HCT116 (cell line): ENCODE measurements at regions not wholly inside any gene's neighbourhood (a gene's known extent, or its start where the extent isn't known, plus 50 kb on each side); places are given as distances from the start of the nearest gene placed in this dataset.

ENCODE experiments used
- ATAC-seq: fragments of 200-7000 bp; cut with Tn5 transposase; 2 replicates; pipeline ENCODE4 v1.9.1; 2020; ENCODE audit warnings: mild to moderate bottlenecking, moderate library complexity
- BruUV-seq: library from RNA; stranded (reverse); fragments of 400-500 nt; replicated peaks from 2 replicates; lab custom pipeline; 2021; lab: Mats Ljungman, UMichigan
- CTCF ChIA-PET: fragments of 300-600 bp; sonication (Branson Sonifier 250); formaldehyde crosslinking; loops from one replicate; lab custom pipeline; 2021; ENCODE audit warnings: antibody characterized with exemption; lab: Charles Lee
- POLR2A ChIA-PET: fragments of 300-600, 350-600 bp; sonication (Branson Sonifier 250); formaldehyde crosslinking; loops from one replicate; lab custom pipeline; 2021; ENCODE audit warnings: antibody characterized with exemption; lab: Charles Lee
- RAD21 ChIA-PET, 2 experiments: fragments of 300-600 bp; sonication (Branson Sonifier 250); formaldehyde crosslinking; loops; one replicate each; lab custom pipeline; 2023; ENCODE audit warnings: low total read pairs in 2 of 2; ENCODE audit not compliant: uncharacterized antibody in 2 of 2, unreplicated experiment in 2 of 2, low non-redundant PET in 1 of 2; lab: Charles Lee
- DNase-seq: peaks from one replicate; pipeline ENCODE4 v3.0.0-alpha.2; 2010; ENCODE audit warnings: low read depth, low spot score
- H2AFZ ChIP-seq: fragments of 200-600 bp; shearing (Covaris generic), sonication (generic); 2 replicates; pipeline ENCODE4 v1.6.1; 2017; ENCODE audit warnings: low read depth, mixed run types, mixed read lengths, antibody characterized with exemption, low read length; ENCODE audit not compliant: poor library complexity, severe bottlenecking
- H3K27ac ChIP-seq: 2 replicates; pipeline ENCODE4 v1.5.1; 2012; ENCODE audit warnings: low read depth, low read length
- H3K27me3 ChIP-seq: fragments of 200-600 bp; sonication (generic); 2 replicates; pipeline ENCODE4 v1.6.1; 2016; ENCODE audit warnings: mixed run types, low read length, mixed read lengths; ENCODE audit not compliant: insufficient read depth
- H3K36me3 ChIP-seq, 2 experiments: fragments of 200-500 bp in 1 of 2; fragments of 200-600 bp in 1 of 2; sonication (Bioruptor generic) in 1 of 2; sonication (generic) in 1 of 2; 2 replicates each; pipeline versions ENCODE4 v1.5.1 to v1.6.1; 2014 to 2016; ENCODE audit warnings: low read length in 2 of 2, inconsistent platforms in 1 of 2, mixed read lengths in 1 of 2, mixed run types in 1 of 2; ENCODE audit not compliant: insufficient read depth in 2 of 2, control insufficient read depth in 1 of 2
- H3K4me1 ChIP-seq, 2 experiments: fragments of 200-600 bp in 1 of 2; sonication (generic) in 1 of 2; 2 replicates each; pipeline versions ENCODE4 v1.5.1 to v1.6.1; 2012 to 2017; ENCODE audit warnings: low read length in 2 of 2, inconsistent platforms in 1 of 2, mild to moderate bottlenecking in 1 of 2, mixed read lengths in 1 of 2, mixed run types in 1 of 2, moderate library complexity in 1 of 2; ENCODE audit not compliant: insufficient read depth in 2 of 2, control insufficient read depth in 1 of 2
- H3K4me2 ChIP-seq: fragments of 200-600 bp; sonication (generic); 2 replicates; pipeline ENCODE4 v1.6.1; 2017; ENCODE audit warnings: mixed run types, low read length, mixed read lengths
- H3K4me3 ChIP-seq, 2 experiments: fragments of 200-600 bp in 1 of 2; sonication (generic) in 1 of 2; replicated peaks in 1 of 2; 2 replicates each; pipeline ENCODE4 v1.5.1; 2011 to 2016; ENCODE audit warnings: low read length in 2 of 2, control low read depth in 1 of 2, low read depth in 1 of 2, mild to moderate bottlenecking in 1 of 2, mixed read lengths in 1 of 2, mixed run types in 1 of 2
- H3K79me2 ChIP-seq: fragments of 200-600 bp; sonication (generic); 2 replicates; pipeline ENCODE4 v1.6.1; 2017; ENCODE audit warnings: mild to moderate bottlenecking, mixed run types, low read length, moderate library complexity, mixed read lengths; ENCODE audit not compliant: insufficient read depth
- H3K9ac ChIP-seq: fragments of 200-600 bp; sonication (generic); 2 replicates; pipeline ENCODE4 v1.6.1; 2016; ENCODE audit warnings: low read length, mixed read lengths
- H3K9me2 ChIP-seq: fragments of 200-600 bp; sonication (generic), shearing (Covaris generic); 2 replicates; pipeline ENCODE4 v1.6.1; 2017; ENCODE audit warnings: mixed run types, mild to moderate bottlenecking, moderate library complexity; ENCODE audit not compliant: insufficient read depth
- H3K9me3 ChIP-seq, 2 experiments: fragments of 200-500 bp in 1 of 2; fragments of 200-600 bp in 1 of 2; sonication (Bioruptor generic) in 1 of 2; sonication (generic) in 1 of 2; 2 replicates each; pipeline ENCODE4 v1.6.1; 2014 to 2017; ENCODE audit warnings: low read length in 2 of 2, mixed read lengths in 2 of 2, inconsistent platforms in 1 of 2, low read depth in 1 of 2, mild to moderate bottlenecking in 1 of 2, mixed run types in 1 of 2, moderate library complexity in 1 of 2; ENCODE audit not compliant: control insufficient read depth in 1 of 2, insufficient read depth in 1 of 2
- H4K20me1 ChIP-seq: fragments of 200-600 bp; sonication (generic), shearing (Covaris generic); 2 replicates; pipeline ENCODE4 v1.6.1; 2017; ENCODE audit warnings: mixed run types, mild to moderate bottlenecking, moderate library complexity; ENCODE audit not compliant: insufficient read depth
- EGR1 ChIP-seq: IDR thresholded peaks from 2 replicates; pipeline ENCODE4 v1.6.1; 2012; ENCODE audit warnings: low read depth
- EZH2 ChIP-seq: fragments of 200-600 bp; sonication (generic); IDR thresholded peaks from 2 replicates; pipeline ENCODE4 v1.6.1; 2017; ENCODE audit warnings: antibody characterized with exemption, mixed run types
- FOSL1 ChIP-seq: IDR thresholded peaks from 2 replicates; pipeline ENCODE4 v1.6.1; 2012; ENCODE audit warnings: low read depth
- JUND ChIP-seq: IDR thresholded peaks from 2 replicates; pipeline ENCODE4 v1.6.1; 2012
- POLR2A ChIP-seq: IDR thresholded peaks from 2 replicates; pipeline ENCODE4 v1.7.0; 2011; ENCODE audit warnings: borderline replicate concordance; ENCODE audit not compliant: insufficient read depth, insufficient read length; ENCODE audit errors: extremely low read depth
- RAD21 ChIP-seq: IDR thresholded peaks from 2 replicates; pipeline ENCODE4 v1.6.1; 2012; ENCODE audit warnings: low read depth, mild to moderate bottlenecking
- SP1 ChIP-seq: IDR thresholded peaks from 2 replicates; pipeline ENCODE4 v1.6.1; 2012; ENCODE audit warnings: low read depth
- SRF ChIP-seq: IDR thresholded peaks from 2 replicates; pipeline ENCODE4 v1.6.1; 2012; ENCODE audit warnings: low read depth
- TCF7L2 ChIP-seq: IDR thresholded peaks from 2 replicates; pipeline ENCODE4 v1.7.0; 2011; ENCODE audit warnings: borderline replicate concordance, inconsistent platforms; ENCODE audit not compliant: insufficient read depth, insufficient read length; ENCODE audit errors: extremely low read depth
- ZBTB33 ChIP-seq: IDR thresholded peaks from 2 replicates; pipeline ENCODE4 v1.6.1; 2011; ENCODE audit warnings: mild to moderate bottlenecking, low read length, moderate library complexity; ENCODE audit not compliant: insufficient replicate concordance; ENCODE audit errors: extremely low read depth
- ZFX ChIP-seq: fragments of 450-650 bp; IDR thresholded peaks from 2 replicates; pipeline ENCODE4 v1.6.1; 2017
- intact Hi-C: fragments of 100-400 bp; cut with micrococcal nuclease; formaldehyde crosslinking; loops from 2 replicates; pipeline ENCODE4 v1.10.0; 2022
- TF ChIP-seq, protein P1 (sequence below): IDR thresholded peaks from 2 replicates; pipeline ENCODE4 v1.6.1; 2012

GRCh38 chr11:130802567-130802966 is 113.7 kb downstream of the SNX19 start:
- H3K27ac ChIP-seq, result no peak overlapping the region
- no peak overlapping the region for H3K4me2 ChIP-seq
- TF ChIP-seq RAD21 (no peak), EGR1 (no peak), ZBTB33 (no peak), ZFX (no peak), POLR2A (no peak), TCF7L2 (no peak), EZH2 (no peak), SP1 (no peak), JUND (no peak), SRF (no peak), FOSL1 (no peak)
- TF ChIP-seq, protein P1, sequence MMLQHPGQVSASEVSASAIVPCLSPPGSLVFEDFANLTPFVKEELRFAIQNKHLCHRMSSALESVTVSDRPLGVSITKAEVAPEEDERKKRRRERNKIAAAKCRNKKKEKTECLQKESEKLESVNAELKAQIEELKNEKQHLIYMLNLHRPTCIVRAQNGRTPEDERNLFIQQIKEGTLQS, result no peak
- TF ChIP-seq, all 23 proteins: peak for 0
- Histone ChIP-seq H4K20me1 (no peaks in the 10 kb centered on the region), H3K4me1 (no peaks in the 10 kb centered on the region), H3K4me3 (no peak overlapping the region), H2AFZ (no peak overlapping the region), H3K79me2 (no peaks in the 10 kb centered on the region), H3K36me3 (no peaks in the 10 kb centered on the region), H3K9ac (no peak overlapping the region), H3K9me3 (no peaks in the 10 kb centered on the region), H3K9me2 (no peaks in the 10 kb centered on the region), H3K27me3 (no peaks in the 10 kb centered on the region)
- CTCF ChIA-PET, result no interaction called here
- POLR2A ChIA-PET, result no interaction called here
- DNase-seq, result no peak
- RAD21 ChIA-PET, result no interaction called here
- intact Hi-C loops, result no loop called here
- BruUV-seq, result no TSS peak
- ATAC-seq, result no peak
